ENCODE measurements at regions not wholly inside any gene's neighbourhood (a gene's known extent, or its start where the extent isn't known, plus 50 kb on each side); places are given as distances from the start of the nearest gene placed in this dataset.
"Not testable (repeated sequence)": the region's sequence is repeated elsewhere in the genome, so short reads cannot be mapped to it uniquely, and the experiment has no call there.

DNA sequence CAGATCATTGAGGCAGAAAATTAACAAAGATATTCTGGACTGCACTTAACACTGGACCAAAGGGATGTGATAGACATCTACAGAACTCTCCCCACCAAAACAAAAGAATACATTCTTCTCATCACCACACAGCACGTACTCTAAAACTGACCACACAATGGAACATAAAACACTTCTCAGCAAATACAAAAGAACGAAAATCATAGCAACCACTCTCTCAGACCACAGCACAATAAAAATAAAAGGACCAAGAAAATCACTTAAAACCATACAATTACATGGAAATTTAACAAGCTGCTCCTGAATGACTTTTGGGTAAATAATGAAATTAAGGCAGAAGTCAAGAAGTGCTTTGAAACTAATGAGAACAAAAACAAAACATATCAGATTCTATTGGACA lies 254.0 kb upstream of the STXBP6 start:
- DNase-seq = no peak

DNA sequence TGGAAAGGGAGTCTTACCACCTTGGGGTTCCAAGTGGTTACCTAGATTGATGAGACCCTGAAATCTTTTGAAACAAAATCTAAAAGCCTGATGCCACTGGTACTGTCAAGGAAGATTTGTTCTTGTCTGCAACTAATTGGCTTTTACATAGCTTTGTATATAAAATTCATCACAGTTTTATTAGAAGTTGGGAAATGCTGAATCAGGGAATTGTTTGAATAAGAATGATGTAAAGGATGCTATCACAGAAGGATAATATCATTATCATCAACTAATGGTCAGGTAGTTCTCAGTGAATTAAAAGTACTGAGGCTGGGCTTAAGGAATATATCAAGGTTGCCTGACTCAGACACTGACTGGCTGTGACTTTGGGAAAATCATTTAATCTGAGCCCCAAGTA lies 248.3 kb upstream of the STXBP6 start:
- DNase-seq = no peak

DNA sequence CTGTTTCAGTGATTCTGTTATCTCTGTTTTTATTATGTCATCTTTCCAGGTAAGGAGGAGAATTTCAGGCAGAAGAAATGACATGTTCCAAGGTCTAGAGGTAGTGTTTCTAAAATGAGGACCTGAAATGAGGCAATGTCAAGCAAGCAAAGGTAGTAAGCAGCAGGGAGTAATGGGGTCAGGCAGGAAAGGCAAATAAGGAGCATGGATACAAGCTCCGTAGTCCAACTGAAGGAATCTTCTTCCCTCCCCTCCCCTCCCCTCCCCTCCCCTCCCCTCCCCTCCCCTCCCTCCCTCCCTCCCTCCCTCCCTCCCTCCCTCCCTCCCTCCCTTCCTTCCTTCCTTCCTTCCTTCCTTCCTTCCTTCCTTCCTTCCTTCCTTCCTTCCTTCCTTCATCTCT lies 240.2 kb upstream of the STXBP6 start:
- DNase-seq = not testable (repeated sequence)

DNA sequence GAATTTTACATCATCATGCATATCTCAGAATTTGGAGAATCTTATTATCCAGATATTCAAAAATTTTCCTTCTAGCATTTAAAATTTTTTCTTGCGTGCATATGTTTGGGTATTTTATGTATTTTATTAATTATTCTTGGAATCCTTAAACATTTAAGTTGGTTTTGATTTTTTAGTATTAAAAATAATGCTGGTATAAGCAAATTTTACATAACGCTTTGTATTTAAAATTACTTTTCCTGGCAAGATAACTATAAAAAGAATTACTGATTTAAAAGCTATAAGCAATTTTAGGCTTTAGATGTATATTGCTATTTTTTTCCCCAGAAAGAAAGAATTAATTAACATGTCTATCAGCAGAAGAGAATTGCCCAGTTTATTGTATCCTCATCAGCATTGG lies 224.6 kb upstream of the STXBP6 start:
- DNase-seq = no peak

DNA sequence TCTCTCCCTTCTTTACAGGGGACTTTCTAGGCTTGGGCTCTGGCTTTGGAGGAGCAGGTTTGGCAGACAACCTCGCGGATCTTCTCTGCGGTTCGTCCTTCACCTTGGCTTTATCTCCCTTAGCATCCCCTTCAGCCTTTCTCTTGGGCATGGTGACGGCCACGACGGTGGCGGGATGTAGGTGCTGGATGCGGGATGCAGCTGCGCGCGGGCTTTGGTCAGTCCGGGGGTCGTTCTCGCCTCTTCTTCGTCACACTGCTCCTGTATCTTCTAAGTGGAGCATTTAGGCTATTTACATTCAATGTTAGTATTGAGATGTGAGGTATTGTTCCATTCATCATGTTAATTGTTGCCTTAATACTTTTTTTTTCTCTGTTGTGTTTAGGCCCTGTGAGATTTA lies 217.2 kb upstream of the STXBP6 start:
- DNase-seq = no peak

DNA sequence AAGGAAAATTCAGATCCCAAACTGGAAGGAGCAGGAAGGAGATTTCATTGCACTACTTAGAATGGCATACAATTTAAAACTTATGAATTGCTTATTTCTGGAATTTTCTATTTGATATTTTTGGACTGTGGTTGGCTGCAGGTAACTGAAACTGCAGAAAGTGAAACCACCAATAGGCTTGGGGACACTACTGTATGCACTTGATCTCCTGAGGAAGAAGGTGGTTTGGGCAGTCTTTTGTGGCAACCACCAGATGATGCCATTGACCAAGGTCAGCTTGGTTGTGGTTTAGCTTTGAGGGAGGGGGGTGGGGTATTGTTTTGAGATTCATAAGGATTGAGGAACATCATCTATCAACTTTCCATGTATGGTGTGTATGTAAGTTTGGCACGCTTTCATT lies 209.5 kb upstream of the STXBP6 start:
- DNase-seq = no peak

DNA sequence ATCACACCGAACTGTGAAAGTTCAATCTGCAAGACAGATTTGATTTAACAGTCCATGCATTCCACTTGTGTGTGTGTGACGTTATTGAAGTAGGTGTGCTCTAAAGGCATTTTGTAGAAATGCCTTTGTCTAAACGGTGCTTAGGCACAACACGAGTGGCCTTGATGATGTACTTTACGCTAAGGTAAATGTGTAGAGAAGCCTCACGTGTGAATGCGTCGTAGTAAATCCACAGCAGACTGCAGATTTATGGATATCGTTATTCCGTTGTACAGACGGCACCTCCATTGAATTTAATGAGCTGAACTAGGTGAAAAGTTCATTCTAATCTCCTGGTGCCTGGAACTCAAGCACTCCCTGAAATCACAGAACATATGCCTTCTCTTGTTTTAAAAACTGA lies 202.8 kb upstream of the STXBP6 start:
- DNase-seq = peak; percentile 39

DNA sequence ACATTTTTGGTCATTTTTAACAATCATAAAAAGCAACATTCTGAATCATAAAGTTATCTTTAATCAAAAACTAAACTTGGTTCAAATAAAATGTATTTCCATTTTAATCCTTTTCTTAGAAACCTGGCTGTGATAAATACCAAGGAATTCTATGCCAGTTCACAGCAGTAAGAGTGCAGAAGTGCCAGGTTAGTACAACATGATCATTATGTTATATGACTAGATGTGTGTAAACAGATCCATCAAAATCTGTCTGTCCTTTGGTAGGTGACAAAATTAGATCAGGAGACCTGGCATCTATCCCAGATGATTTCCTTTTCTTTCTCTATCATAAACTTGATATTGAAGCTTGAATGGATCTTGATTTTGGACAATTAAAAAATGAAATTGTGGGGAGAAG lies 200.6 kb upstream of the STXBP6 start:
- DNase-seq = no peak

DNA sequence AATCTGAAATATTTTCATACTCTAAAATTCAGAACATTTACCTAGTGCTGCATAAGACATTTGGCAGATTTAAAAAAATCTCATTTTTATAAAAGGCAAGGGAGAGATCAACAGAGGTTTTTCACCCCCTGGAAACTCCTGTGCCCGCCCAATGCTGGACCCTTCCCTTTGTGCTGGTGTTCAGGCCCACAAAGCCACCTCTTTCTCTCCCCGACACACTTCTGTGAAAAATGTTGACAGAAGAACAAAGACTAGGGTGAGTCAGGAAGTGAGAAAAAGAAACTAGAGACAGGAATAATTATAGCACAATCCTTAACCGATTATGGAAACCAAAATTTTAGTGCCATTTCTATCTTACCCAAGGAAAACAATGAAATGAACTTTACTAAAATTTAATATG lies 197.7 kb upstream of the STXBP6 start:
- DNase-seq = no peak

DNA sequence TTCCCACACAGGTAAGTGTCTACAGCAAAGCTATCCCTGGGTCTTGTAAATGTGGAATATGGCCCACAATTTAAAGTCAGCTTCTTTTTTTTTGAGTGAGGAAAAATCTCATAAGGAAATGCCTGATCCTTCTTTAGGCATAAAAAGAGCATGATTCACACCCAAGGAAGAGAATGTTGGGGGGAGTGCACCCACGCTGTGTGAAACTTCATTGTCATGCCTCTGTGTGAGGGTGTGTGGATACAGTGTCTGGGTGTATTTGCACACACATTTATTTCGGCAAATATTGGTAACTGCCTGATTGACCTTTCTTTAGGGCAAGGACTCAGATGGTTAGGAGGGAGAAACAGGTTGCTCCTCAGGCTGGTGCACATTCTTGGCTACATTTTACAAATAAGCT lies 196.8 kb upstream of the STXBP6 start:
- no peak for DNase-seq

DNA sequence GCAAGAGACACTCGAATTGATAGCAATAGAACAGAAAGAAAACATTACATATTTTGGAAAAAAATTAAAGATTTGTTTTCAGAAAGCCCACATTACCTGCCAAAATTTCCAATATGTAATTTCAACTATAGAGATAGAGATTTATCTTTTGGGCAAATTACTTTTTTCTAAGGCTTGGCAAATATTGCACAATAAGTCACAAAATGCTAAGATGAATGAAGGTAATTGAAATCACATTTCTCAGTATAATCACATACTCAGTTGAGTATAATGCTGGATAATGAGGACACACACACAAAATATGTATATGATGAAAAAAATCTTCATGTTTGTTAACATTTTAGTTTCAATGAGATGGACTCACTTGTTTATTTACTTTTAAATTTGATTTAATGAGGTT lies 189.2 kb upstream of the STXBP6 start:
- no peak for DNase-seq

DNA sequence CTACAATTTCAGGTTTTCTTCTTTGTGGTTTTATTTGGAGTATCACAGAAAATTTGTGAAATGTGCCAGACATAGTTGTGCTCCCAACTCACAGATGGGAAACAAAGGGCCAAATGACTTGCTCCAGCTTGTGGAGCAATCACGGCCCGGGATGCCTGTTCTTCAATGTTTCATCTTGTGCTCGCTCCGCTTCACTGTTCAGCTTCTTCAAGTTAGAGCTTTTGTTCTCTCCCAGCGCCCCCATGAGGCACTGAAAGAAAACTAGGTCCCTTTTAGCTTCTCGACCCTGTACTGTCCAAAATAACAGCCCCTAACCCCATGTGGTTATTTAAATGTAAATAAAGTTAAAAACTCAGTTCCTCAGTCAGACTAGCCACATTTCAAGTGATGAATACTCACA lies 187.9 kb upstream of the STXBP6 start:
- peak; percentile 60 for DNase-seq

DNA sequence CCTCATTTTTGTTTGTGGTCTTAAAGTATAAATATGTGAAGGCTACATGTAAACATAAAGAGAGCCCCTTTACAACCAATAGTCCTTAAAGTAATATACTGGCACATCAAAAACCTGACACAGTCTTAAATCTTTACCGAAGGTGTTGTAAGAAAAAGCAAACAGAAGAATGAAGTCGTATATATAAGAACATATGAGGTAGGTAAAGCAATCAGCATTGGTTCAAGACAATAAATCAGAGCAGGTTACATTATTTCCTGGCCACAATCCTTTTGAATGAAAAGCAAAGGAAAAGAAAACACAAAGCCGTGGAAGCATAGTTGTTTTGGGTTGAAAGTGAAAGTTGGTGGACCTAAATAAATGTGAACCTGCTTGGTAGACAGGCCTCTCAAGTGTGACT lies 183.7 kb upstream of the STXBP6 start:
- no peak for DNase-seq

DNA sequence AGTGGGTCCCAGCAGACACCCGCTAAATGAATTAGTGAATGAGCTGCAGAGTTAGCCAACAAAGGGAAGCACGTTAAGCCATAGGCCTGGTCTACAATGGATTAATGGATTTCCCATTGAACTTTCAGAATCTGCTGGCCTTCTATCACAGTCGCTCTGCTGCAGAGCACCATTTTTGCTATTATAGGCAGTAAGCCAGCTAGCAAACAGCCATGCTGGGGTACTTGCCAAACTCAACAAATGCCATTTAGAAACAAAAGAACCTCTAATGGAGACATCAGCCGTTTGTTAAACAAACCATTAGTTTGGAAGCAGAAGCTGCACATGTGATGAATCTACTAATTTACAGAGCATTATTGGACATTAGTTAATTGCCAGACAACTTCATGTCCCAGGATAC lies 181.1 kb upstream of the STXBP6 start:
- no peak for DNase-seq

DNA sequence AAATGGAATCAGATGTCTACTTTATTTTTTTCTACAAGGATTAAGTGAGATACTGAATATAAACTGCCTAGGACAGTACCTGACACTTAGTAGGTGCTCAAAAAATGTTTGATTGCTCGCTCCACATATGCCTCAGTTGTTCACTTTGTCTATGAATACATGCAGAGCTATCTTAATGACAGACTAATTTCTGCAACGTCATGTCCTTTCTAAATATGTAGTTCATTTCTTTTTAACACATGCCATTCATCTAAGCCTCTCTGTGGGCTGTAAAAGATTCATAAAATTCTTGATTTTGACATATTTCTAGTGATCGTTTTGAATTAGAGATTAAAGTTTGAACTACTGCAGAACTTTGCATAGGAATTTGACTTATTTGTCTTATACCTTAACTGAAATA lies 176.3 kb upstream of the STXBP6 start:
- DNase-seq = no peak

DNA sequence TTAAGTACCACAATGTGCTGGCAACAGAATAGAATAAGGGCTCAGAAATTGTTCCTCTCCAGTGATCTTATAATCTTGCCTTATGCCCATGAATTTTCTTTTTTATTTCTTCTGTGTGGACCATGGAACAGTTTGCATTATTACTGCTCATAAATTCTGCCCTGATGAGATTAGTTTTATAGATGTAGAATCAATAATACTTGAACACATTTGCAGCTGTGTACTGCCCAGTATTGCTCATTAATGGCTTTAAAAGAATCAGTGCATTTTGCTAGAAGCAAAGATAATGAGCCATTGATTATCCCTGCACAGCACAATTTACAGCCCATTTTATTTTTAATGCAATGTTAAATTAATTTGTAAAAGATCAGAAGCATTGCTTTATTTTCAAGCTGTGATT lies 172.3 kb upstream of the STXBP6 start:
- DNase-seq = no peak

DNA sequence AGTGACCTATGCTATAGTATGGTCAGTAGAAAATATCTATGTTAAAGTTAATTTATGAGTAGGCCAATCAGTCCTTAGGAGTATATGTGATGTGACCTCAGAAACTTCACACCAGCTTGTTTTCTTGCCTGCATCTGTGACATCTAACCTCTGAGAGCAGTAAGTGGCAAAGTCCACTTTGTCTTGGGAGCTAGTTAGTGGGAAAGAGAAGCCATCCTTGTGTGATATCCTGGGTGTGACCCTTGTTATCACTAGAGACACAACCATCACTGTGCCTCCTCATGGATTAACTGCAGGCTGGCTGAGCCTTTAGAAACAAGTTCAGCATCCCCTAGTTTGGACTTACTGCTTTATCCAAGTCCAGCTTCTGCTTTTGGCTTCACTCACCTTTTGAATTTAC lies 170.6 kb upstream of the STXBP6 start:
- DNase-seq = no peak

DNA sequence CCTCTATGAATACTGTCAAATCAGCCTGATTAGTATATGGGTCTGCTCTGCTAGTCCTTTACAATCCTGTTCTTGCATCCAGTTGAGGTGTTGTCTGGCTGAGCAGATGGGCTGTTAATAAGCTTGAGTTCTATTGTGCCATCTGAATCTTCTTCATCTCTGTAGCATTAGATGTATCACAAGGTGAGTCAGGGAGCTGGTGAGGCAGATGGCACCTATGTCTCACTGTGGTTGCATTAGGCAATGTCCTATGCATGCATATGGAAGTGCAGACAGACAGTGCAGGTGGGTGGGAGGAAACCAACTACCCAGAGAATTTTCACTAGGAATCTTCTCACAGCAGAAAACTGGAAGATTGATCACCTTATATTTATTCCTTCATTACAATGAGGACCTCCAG lies 165.7 kb upstream of the STXBP6 start:
- peak; percentile 52 for DNase-seq

DNA sequence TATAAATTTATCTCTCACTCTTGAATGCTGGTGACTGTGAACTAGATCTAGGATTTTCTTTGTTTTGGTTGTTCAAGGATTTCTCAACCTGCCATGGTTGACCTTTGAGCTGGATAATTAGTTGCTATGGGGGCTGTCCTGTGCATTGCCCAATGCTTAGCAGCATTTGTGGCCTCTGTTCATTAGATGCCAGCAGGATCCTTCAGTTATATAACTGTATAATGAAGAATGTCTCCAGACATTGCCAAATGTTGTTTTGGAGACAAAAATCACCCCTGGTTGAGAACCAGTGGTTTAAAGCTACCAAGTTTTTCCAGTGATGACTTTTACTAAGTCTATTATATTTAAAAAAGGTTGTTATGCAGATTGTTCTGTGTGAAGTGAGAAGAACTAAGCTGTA lies 147.9 kb upstream of the STXBP6 start:
- no peak for DNase-seq

DNA sequence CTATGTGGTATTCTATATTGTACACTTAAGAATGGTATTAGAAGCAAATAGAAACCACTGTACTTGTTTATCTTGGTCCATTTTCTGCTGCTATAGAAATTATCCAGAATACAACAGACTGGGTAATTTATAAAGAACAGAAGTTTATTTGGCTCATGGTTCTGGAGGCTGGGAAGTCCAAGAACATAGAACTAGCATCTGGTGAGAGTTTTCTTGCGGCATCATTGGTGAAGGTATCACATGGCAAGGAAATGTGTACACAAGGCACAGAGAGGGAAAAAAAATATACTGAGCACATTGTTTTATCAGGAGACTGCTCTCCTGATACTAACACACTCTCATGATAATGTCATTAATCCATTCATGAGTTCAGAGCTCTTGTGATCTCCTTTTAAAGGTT lies 130.3 kb upstream of the STXBP6 start:
- DNase-seq = no peak

DNA sequence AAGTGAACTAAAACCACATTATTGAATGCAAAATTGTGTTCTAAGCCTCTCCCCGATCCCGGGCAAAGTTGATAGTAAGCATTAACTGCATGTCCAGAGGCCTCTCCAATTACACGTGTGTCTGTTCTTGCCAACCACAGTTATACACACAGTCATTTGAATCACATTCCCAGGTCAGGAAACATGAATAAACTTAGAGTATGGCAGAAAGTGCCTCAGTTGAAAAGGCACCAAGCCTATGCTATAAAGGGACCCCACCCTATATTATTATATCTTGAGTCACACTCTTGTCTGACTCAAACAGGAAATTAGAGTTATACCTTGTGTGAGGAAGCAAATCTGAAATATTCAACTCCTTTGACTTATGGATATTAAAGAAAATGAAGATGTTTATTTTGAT lies 128.3 kb upstream of the STXBP6 start:
- no peak for DNase-seq

DNA sequence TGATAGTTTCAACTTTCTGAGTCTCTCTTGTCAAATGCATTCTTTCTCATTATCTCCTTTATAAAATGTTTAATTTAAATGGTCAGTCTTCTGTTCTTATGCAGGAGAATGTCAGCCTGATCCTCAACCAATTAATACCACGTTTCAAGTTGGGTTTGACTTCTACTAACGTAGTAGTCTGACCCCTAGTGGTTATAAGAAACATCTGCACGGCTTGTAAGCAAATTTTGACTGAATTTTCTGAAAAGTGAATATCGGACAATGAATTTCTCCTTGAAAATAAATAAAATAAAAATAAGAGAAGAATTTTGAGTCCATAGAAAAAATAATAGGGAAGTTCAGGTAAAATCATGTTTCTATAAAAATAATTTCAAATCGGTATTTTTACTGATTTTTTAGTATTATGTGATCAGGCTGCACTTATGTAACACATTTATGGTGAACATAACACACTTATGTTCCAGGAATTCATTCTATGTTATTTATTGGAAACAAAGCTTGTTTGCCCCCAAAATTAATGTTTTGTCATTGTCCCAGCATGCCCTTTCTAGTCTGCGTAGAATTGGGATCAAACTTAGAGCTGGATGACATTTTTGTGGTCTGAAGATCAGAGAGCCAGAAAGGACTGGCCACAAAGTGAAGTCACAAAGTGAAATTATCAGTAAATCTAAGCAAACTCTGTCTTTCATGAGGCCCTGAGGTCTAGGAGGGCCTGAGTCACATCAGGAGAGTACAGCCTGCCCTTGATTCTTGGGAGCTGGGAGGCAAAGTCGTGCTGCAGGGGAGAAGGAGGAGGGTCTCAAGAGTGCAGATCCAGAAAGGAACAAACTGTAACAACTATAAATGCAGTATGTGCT lies 101.2 kb upstream of the STXBP6 start:
- peak; percentile 60 for DNase-seq

DNA sequence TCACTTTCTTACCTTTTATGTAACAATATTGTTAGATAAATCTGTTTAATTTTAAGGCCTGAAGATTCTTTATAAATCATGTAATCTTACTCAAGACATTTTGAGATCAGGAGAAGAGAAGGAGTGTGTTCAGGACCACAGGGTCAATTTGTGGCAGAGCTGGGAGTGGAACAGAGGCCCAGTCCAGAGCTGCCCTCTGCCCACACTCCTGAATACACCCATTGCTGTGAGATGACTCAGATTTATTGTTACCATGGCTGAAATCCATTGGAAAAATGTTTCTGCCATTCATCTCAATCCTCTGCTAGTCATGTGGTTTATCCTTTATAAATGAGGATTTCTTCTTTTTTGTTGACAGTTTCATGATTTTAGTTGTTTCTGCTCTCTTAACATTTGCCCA lies 100.5 kb upstream of the STXBP6 start:
- no peak for DNase-seq

DNA sequence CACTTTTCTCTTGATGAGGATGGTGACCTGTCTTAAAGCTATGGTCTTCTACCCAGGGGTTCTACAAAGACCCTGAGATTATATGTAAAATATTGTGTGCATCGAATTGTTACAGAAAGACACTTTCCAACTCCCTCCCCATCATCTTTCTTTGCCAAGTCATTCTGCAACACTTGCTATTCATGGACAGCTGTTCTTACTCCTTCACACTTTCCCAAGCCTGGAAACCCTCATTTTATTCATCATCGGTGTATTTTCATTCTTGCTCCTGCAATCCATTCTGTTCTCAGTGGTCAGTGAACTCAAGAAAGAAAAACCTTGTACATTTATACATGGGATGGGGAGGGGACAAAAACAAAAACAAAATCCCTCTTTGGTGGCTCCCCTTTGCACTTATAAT lies 90.5 kb upstream of the STXBP6 start:
- no peak for DNase-seq

DNA sequence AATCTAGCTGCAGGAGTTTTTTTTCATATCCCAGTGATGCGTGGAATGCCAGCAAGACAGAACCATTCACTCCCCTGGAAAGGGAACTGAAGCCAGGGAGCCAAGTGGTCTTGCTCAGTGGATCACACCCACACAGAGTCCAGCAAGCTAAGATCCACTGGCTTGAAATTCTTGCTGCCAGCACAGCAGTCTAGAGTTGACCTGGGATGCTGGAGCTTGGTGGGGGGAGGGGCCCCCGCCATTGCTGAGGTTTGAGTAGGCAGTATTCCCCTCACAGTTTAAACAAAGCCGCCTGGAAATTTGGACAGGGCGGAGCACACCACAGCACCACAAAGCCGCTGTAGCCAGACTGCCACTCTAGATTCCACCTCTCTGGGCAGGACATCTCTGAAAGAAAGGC lies 86.9 kb upstream of the STXBP6 start:
- DNase-seq = no peak

DNA sequence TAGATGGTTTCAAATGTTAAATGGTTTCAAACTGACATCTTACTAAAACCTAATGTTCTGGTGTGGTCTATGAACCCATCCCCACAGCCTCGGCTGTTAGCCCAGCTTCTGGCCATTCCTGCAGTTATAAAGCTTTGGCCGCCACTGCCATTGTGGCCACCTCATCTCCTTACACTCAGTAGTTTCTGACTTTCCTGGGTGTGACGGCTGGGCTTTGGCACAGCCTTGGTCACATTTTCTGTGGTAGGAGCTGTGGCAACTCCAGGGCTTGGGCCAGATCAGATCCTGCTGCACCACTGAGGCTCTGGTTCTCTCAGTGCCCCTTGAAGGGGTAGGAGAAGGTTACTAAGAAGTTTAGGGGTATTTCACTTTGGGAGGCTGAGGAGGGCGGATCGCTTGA lies 84.2 kb upstream of the STXBP6 start:
- DNase-seq = no peak
